Activated CD8-positive, alpha-beta T cell treated with anti-CD3 and anti-CD28 coated beads, Interleukin-2, amount 10 ng/mL, durations not matched to agents 7 days and 5 days (primary cell): ENCODE measurements at regions not wholly inside any gene's neighbourhood (a gene's known extent, or its start where the extent isn't known, plus 50 kb on each side); places are given as distances from the start of the nearest gene placed in this dataset.
A peak's percentile ranks its signal among the peaks of the same experiment; 100 is the strongest.

Experiments
- ATAC-seq: fragments of 150-1000 bp; cut with Tn5 transposase; one replicate; pipeline ENCODE4 v1.10.0; 2021; ENCODE audit warnings: moderate library complexity
- CTCF ChIA-PET: fragments of 350-600 bp; sonication (Branson Sonifier 250); formaldehyde crosslinking; loops from one replicate; lab custom pipeline; 2021; ENCODE audit warnings: antibody characterized with exemption; lab: Charles Lee
- POLR2A ChIA-PET: fragments of 350-600 bp; sonication (Branson Sonifier 250); formaldehyde crosslinking; loops from one replicate; lab custom pipeline; 2021; ENCODE audit warnings: antibody characterized with exemption; lab: Charles Lee
- DNase-seq: peaks from one replicate; pipeline ENCODE4 v3.0.0-alpha.2; 2020
- H3K27ac Mint-ChIP-seq: one replicate; pipeline ENCODE4 v1.8.0; 2021; ENCODE audit warnings: mild to moderate bottlenecking, mixed read lengths
- H3K27me3 Mint-ChIP-seq: one replicate; pipeline ENCODE4 v1.8.0; 2021; ENCODE audit warnings: low read depth, mixed read lengths
- H3K36me3 Mint-ChIP-seq: one replicate; pipeline ENCODE4 v1.8.0; 2021; ENCODE audit warnings: low read depth, mixed read lengths
- H3K4me1 Mint-ChIP-seq: one replicate; pipeline ENCODE4 v1.8.0; 2021; ENCODE audit warnings: low read depth, mixed read lengths
- H3K4me3 Mint-ChIP-seq: one replicate; pipeline ENCODE4 v1.8.0; 2021; ENCODE audit warnings: mild to moderate bottlenecking, mixed read lengths
- H3K9me3 Mint-ChIP-seq: one replicate; pipeline ENCODE4 v1.8.0; 2022; ENCODE audit warnings: mixed read lengths; ENCODE audit not compliant: insufficient read depth

GRCh38 chr3:34301313-34301712, 502.9 kb downstream of the PDCD6IP start:
- H3K4me1 Mint-ChIP-seq = no peaks in the 10 kb centered on the region
- no peaks in the 10 kb centered on the region for H3K27me3 Mint-ChIP-seq
- no peak overlapping the region for H3K27ac Mint-ChIP-seq
- CTCF ChIA-PET = no interaction called here
- no peaks in the 10 kb centered on the region for H3K9me3 Mint-ChIP-seq
- DNase-seq = no peak
- H3K4me3 Mint-ChIP-seq = no peak overlapping the region
- no peak for ATAC-seq
- POLR2A ChIA-PET = no interaction called here
- no peaks in the 10 kb centered on the region for H3K36me3 Mint-ChIP-seq

DNA sequence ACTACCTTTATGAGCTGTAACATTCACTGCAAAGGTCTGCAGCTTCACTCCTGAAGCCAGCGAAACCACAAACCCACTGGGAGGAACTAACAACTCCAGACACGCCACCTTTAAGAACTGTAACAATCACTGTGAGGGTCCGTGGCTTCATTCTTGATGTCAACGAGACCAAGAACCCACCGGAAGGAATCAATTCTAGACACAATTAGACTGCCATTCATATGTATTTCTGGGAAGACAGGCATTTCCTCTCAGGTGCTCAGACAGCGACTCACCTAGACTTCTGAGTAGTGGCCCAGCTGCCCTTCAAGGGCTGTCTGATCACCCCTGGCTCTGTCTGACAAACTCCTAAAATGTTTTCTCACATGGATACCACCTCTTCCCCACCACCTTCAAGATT, 506.8 kb downstream of the PDCD6IP start:
- ChIA-PET POLR2A (no interaction called here), CTCF (no interaction called here)
- Mint-ChIP-seq H3K4me3 (no peak overlapping the region), H3K4me1 (no peaks in the 10 kb centered on the region), H3K36me3 (no peaks in the 10 kb centered on the region), H3K27ac (no peak overlapping the region), H3K9me3 (no peaks in the 10 kb centered on the region), H3K27me3 (no peaks in the 10 kb centered on the region)
- ATAC-seq = no peak
- DNase-seq = no peak

- no peaks in the 10 kb centered on the region for H3K36me3 Mint-ChIP-seq
- no peak overlapping the region for H3K4me3 Mint-ChIP-seq
- no peak overlapping the region for H3K27ac Mint-ChIP-seq
- POLR2A ChIA-PET = no interaction called here
- no peaks in the 10 kb centered on the region for H3K27me3 Mint-ChIP-seq
- CTCF ChIA-PET = no interaction called here
- DNase-seq (no peak), ATAC-seq (no peak)
- H3K9me3 Mint-ChIP-seq = no peaks in the 10 kb centered on the region
- no peaks in the 10 kb centered on the region for H3K4me1 Mint-ChIP-seq
Observed at GRCh38 chr3:34312684-34313083, 514.3 kb downstream of the PDCD6IP start.

- H3K4me3 Mint-ChIP-seq = no peak overlapping the region
- H3K27me3 Mint-ChIP-seq = no peaks in the 10 kb centered on the region
- ChIA-PET CTCF (no interaction called here), POLR2A (no interaction called here)
- no peaks in the 10 kb centered on the region for H3K9me3 Mint-ChIP-seq
- H3K4me1 Mint-ChIP-seq = no peaks in the 10 kb centered on the region
- no peak overlapping the region for H3K27ac Mint-ChIP-seq
- no peaks in the 10 kb centered on the region for H3K36me3 Mint-ChIP-seq
- DNase-seq = no peak
- no peak for ATAC-seq
Observed at GRCh38 chr3:34319881-34320280, 521.5 kb downstream of the PDCD6IP start.

GRCh38 chr3:34323517-34323916, 525.1 kb downstream of the PDCD6IP start:
- Mint-ChIP-seq H3K9me3 (no peaks in the 10 kb centered on the region), H3K4me3 (no peak overlapping the region), H3K36me3 (no peaks in the 10 kb centered on the region), H3K4me1 (no peaks in the 10 kb centered on the region), H3K27me3 (no peaks in the 10 kb centered on the region), H3K27ac (no peak overlapping the region)
- CTCF ChIA-PET = no interaction called here
- POLR2A ChIA-PET = no interaction called here
- no peak for ATAC-seq
- no peak for DNase-seq

DNA sequence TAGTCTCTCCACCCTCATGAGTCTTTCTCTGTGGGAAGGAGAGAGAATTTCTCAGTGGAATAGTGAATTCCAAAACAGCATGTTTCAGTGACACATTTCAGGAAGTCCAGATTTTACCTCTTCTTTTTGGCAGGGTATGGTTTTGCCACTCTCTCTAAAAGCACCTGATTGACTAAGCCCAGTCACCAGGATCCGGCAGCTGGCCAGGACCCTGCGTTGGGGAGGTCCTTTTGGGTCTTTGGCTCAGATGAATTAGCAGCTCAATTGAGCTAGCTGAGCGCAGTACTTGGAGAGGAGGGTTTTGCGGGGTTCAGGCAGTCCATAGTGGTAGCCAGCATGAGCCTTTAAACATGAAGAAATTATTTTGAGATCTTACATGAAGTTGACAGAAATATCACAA, 548.2 kb downstream of the PDCD6IP start:
- Mint-ChIP-seq H3K36me3 (no peaks in the 10 kb centered on the region), H3K27me3 (no peaks in the 10 kb centered on the region), H3K4me3 (no peak overlapping the region), H3K27ac (no peak overlapping the region), H3K9me3 (no peaks in the 10 kb centered on the region), H3K4me1 (no peaks in the 10 kb centered on the region)
- ChIA-PET POLR2A (no interaction called here), CTCF (no interaction called here)
- ATAC-seq (no peak), DNase-seq (no peak)

DNA sequence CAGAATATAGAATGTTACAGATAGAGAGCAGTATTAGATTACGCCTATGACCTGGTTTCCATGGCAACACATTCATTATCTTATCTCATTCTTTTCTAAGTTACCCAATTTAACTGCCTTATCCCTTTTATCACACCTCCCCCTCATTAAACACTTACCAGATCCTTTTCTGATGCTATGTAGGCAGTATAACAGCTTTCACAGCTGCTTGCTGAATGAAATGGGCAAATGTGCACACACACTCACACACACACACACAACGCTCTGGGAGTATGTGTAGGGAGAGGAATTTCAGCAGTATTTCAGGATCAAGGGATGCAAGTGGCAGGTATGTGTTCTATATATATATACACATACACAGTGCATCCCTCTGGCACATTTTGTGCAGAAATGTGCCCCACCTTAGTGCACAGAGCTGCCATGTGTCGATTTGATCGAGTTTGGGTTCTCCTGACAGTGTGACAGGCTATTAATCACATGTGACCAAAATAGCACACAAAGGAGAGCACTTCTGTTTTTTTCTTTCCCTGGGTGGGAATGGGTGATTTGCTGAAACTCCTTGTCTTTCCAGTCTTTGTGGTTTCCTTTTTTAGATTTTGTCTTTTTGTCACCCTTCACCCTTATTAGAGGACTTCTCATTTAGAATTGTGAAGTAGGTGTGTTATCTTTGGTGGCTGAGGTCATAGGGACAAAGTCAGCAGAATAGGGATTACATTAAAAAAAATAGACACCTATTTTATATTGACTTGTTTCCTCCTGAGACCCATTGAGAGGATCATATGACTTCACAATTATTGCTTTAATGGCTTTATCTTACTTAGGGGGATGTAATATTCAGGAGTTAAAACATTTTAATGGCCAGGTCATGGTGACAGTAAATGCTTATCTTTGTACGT, 553.7 kb downstream of the PDCD6IP start:
- Mint-ChIP-seq H3K27ac (no peak overlapping the region), H3K27me3 (no peaks in the 10 kb centered on the region), H3K4me3 (no peak overlapping the region), H3K9me3 (no peaks in the 10 kb centered on the region), H3K36me3 (no peaks in the 10 kb centered on the region), H3K4me1 (no peaks in the 10 kb centered on the region)
- ATAC-seq = no peak
- DNase-seq = no peak
- ChIA-PET POLR2A (no interaction called here), CTCF (no interaction called here)

- ChIA-PET POLR2A (no interaction called here), CTCF (no interaction called here)
- Mint-ChIP-seq H3K4me3 (no peak overlapping the region), H3K4me1 (no peaks in the 10 kb centered on the region), H3K27ac (no peak overlapping the region), H3K36me3 (no peaks in the 10 kb centered on the region), H3K9me3 (no peaks in the 10 kb centered on the region), H3K27me3 (no peaks in the 10 kb centered on the region)
- DNase-seq (no peak), ATAC-seq (no peak)
Observed at GRCh38 chr3:34352778-34353331, 554.4 kb downstream of the PDCD6IP start.

- H3K9me3 Mint-ChIP-seq = no peaks in the 10 kb centered on the region
- DNase-seq (no peak), ATAC-seq (no peak)
- no peaks in the 10 kb centered on the region for H3K27me3 Mint-ChIP-seq
- CTCF ChIA-PET = no interaction called here
- H3K36me3 Mint-ChIP-seq = no peaks in the 10 kb centered on the region
- no peak overlapping the region for H3K4me3 Mint-ChIP-seq
- H3K4me1 Mint-ChIP-seq = peaks cover 7% of the 10 kb centered on the region
- no peak overlapping the region for H3K27ac Mint-ChIP-seq
- POLR2A ChIA-PET = no interaction called here
Observed at GRCh38 chr3:34357461-34357860, 559.0 kb downstream of the PDCD6IP start.

- DNase-seq (no peak), ATAC-seq (no peak)
- POLR2A ChIA-PET = no interaction called here
- CTCF ChIA-PET = no interaction called here
- H3K4me1 Mint-ChIP-seq = peaks cover 7% of the 10 kb centered on the region
- H3K4me3 Mint-ChIP-seq = no peak overlapping the region
- H3K27ac Mint-ChIP-seq = no peak overlapping the region
- no peaks in the 10 kb centered on the region for H3K36me3 Mint-ChIP-seq
- no peaks in the 10 kb centered on the region for H3K9me3 Mint-ChIP-seq
- no peaks in the 10 kb centered on the region for H3K27me3 Mint-ChIP-seq
Observed at GRCh38 chr3:34359064-34359463, 560.6 kb downstream of the PDCD6IP start.

DNA sequence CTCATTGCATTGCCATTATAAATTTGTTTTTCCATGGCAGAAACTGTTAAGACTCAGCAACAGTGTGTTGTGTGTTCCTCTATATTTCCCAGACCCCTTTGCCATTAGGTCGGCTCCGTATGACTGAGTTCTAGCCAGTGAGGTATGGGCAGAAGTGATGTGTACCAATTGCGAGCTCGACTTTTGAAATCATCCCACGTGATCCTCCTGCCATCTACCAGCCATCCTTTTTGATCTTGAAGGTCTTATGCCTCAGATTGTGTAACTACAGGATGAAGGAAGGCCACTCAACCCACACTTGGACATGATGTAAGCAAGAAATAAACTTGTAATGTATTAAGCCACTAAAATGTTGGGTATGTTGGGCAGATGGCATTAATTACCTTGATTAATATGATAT, 562.3 kb downstream of the PDCD6IP start:
- H3K36me3 Mint-ChIP-seq = no peaks in the 10 kb centered on the region
- CTCF ChIA-PET = no interaction called here
- POLR2A ChIA-PET = no interaction called here
- no peak overlapping the region for H3K4me3 Mint-ChIP-seq
- no peak for DNase-seq
- no peaks in the 10 kb centered on the region for H3K9me3 Mint-ChIP-seq
- H3K27ac Mint-ChIP-seq = no peak overlapping the region
- no peaks in the 10 kb centered on the region for H3K27me3 Mint-ChIP-seq
- ATAC-seq = no peak
- H3K4me1 Mint-ChIP-seq = peaks cover 7% of the 10 kb centered on the region

DNA sequence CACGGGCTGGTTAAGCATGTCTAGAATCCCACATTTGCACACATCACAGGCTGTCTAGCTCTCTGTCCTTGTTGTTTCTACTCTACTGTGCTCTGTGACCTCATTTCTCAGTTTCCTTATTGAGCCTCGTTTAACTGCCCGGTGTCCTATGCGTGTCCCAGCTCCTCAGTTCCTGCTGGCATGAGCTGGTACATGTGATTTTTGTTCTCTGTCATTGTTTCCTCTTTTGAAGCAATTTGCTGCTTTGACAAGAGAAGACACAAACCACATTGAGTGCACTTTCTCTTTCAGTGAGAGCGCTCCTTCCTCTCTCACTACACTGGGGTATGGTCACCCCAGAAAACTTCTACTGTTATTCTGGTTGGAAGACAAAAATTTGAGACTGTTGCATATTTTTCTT, 563.5 kb downstream of the PDCD6IP start:
- Mint-ChIP-seq H3K36me3 (no peaks in the 10 kb centered on the region), H3K27ac (peak overlapping the region; percentile 5), H3K27me3 (no peaks in the 10 kb centered on the region), H3K4me1 (peaks cover 7% of the 10 kb centered on the region), H3K9me3 (no peaks in the 10 kb centered on the region), H3K4me3 (no peak overlapping the region)
- ATAC-seq = peak; percentile 42
- DNase-seq = peak; percentile 21
- CTCF ChIA-PET = interaction anchor here (0.8 kb wide), 1 partner anchor 446 kb away, joined by 4 read pairs; no protein-coding TSS in a partner anchor
- POLR2A ChIA-PET = no interaction called here
